ENCODE measurements at regions not wholly inside any gene's neighbourhood (a gene's known extent, or its start where the extent isn't known, plus 50 kb on each side); places are given as distances from the start of the nearest gene placed in this dataset.

GRCh38 chr5:123875561-123876275, 363.7 kb downstream of the CSNK1G3 start:
- DNase-seq (ENCODE audit: low spot score), result peak; percentile 45

GRCh38 chr5:123874600-123875201, 362.7 kb downstream of the CSNK1G3 start:
- DNase-seq (ENCODE audit: low spot score), result peak; percentile 46

GRCh38 chr5:123873846-123874245, 361.9 kb downstream of the CSNK1G3 start:
- no peak for DNase-seq (ENCODE audit: low spot score)

- DNase-seq (ENCODE audit: low spot score), result no peak
These were observed 359.4 kb downstream of the CSNK1G3 start for GRCh38 chr5:123871373-123871772.

- no peak for DNase-seq (ENCODE audit: low spot score)
These were observed 356.9 kb downstream of the CSNK1G3 start for GRCh38 chr5:123868881-123869280.

GRCh38 chr5:123868267-123868666, 356.3 kb downstream of the CSNK1G3 start:
- DNase-seq (ENCODE audit: low spot score), result no peak

- DNase-seq (ENCODE audit: low spot score), result no peak
These were observed 353.7 kb downstream of the CSNK1G3 start for GRCh38 chr5:123865641-123866040.

- DNase-seq (ENCODE audit: low spot score), result no peak
These were observed 352.6 kb downstream of the CSNK1G3 start for GRCh38 chr5:123864578-123864977.

- no peak for DNase-seq (ENCODE audit: low spot score)
These were observed 347.0 kb downstream of the CSNK1G3 start for GRCh38 chr5:123858938-123859337.

GRCh38 chr5:123856766-123857165, 344.8 kb downstream of the CSNK1G3 start:
- no peak for DNase-seq (ENCODE audit: low spot score)

- no peak for DNase-seq (ENCODE audit: low spot score)
These were observed 343.6 kb downstream of the CSNK1G3 start for GRCh38 chr5:123855609-123856008.

GRCh38 chr5:123845356-123846100, 333.6 kb downstream of the CSNK1G3 start:
- no peak for DNase-seq (ENCODE audit: low spot score)

GRCh38 chr5:123844873-123845272, 332.9 kb downstream of the CSNK1G3 start:
- no peak for DNase-seq (ENCODE audit: low spot score)

GRCh38 chr5:123835421-123835820, 323.4 kb downstream of the CSNK1G3 start:
- no peak for DNase-seq (ENCODE audit: low spot score)

- no peak for DNase-seq (ENCODE audit: low spot score)
These were observed 318.6 kb downstream of the CSNK1G3 start for GRCh38 chr5:123830575-123830974.

- DNase-seq (ENCODE audit: low spot score), result no peak
These were observed 315.8 kb downstream of the CSNK1G3 start for GRCh38 chr5:123827811-123828210.

- DNase-seq (ENCODE audit: low spot score), result no peak
These were observed 307.9 kb downstream of the CSNK1G3 start for GRCh38 chr5:123819833-123820232.

- DNase-seq (ENCODE audit: low spot score), result no peak
These were observed 307.4 kb downstream of the CSNK1G3 start for GRCh38 chr5:123819386-123819785.

GRCh38 chr5:123817267-123817666, 305.3 kb downstream of the CSNK1G3 start:
- DNase-seq (ENCODE audit: low spot score), result no peak

- DNase-seq (ENCODE audit: low spot score), result peak; percentile 33
These were observed 303.0 kb downstream of the CSNK1G3 start for GRCh38 chr5:123814801-123815470.

- DNase-seq (ENCODE audit: low spot score), result peak; percentile 31
These were observed 302.1 kb downstream of the CSNK1G3 start for GRCh38 chr5:123813937-123814624.

- no peak for DNase-seq (ENCODE audit: low spot score)
These were observed 301.3 kb downstream of the CSNK1G3 start for GRCh38 chr5:123813264-123813663.

Data from cerebellar cortex (tissue), 1 donor.